ENCODE measurements at regions not wholly inside any gene's neighbourhood (a gene's known extent, or its start where the extent isn't known, plus 50 kb on each side); places are given as distances from the start of the nearest gene placed in this dataset.
"Not testable (repeated sequence)": the region's sequence is repeated elsewhere in the genome, so short reads cannot be mapped to it uniquely, and the experiment has no call there.

- no peak for DNase-seq
Measured at GRCh38 chr12:75661908-75662307, 150.5 kb upstream of the KRR1 start.

GRCh38 chr12:75660805-75661404 lies 149.5 kb upstream of the KRR1 start:
- no peak for DNase-seq

GRCh38 chr12:75660107-75660530 lies 148.7 kb upstream of the KRR1 start:
- DNase-seq: peak in 1 of 5 experiments; percentile 27

DNA sequence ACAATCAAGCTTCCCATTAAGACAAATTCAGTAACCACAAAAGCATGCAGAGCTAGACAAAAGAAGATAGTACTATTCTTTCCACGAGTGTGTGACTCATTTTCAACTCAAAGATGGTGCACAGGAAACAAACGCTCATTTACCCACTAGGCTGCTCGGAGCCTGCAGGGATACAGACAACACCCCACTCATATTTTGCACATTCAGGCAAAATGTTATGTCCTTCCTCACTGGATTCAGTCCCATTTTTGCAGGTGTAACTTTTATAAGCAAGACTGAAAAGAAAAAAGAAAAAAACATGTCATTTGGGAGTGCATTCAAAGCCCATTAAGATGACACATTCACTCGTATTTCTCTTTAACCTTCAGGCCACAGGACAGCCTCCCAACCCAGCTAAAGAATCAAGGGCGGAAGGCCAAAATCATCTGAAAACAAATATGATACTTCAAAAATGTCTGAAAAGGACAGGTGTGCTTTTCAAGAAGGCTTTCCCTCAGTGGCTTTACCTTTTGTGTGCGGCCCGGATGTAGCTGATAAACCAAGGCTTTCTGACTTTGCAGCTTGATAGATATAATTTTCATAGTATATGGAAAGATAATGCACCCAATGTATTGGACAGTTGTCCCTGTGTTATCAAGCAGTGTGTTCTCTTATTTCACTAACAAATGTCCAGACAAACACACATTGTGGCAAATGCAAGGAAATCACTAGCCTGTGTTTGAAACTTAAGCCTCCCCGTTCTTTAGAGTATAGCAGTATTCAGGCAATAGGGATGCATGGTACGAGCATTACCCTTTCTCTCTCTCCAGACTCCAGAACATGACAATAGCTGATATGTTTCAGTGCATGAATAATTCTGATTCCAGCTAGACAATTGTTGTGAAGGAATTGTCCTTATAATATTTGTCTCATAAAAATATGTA lies 147.8 kb upstream of the KRR1 start:
- DNase-seq: peak in 1 of 5 experiments; percentile 70

DNA sequence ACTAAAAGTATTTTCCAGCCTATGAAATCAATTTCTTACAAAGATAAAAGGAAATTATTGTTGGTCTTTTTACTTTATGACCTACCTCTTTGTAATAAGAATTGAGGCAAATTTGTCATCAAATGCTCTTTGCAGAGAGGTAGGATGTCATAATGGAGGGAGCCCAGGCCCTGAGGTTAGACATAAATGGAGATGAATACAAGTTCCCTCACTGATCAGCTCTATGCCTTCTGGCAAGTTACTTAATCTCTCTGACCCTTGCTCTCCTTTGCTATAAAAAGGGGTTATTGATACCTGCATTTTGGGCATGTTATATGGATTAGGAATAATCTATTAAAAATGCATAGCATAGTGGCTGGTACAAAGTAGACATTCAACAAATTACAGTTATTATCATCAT lies 146.9 kb upstream of the KRR1 start:
- DNase-seq: no peak

DNA sequence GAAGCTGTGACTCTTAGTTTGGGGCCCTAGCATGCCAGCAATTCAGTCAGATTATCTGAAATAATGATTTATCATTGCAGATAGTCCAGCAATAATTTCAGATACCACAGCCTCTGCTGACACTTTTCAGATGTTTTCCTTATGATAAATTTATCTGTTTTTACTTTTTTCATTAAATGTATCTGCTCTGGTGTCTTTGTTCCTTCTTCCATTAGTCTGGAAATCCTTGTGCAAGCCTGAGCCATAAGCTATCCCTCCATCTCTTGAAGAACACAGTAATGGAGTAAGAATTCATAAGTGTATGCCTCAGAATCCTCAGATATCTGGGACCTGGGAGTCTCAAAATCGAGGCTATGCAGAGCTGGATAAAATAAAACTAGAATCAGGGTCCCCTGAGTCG lies 146.4 kb upstream of the KRR1 start:
- no peak for DNase-seq

GRCh38 chr12:75657354-75657753 lies 145.9 kb upstream of the KRR1 start:
- not testable (repeated sequence) for DNase-seq

- DNase-seq: no peak
Measured at GRCh38 chr12:75656648-75657047, 145.2 kb upstream of the KRR1 start.

DNA sequence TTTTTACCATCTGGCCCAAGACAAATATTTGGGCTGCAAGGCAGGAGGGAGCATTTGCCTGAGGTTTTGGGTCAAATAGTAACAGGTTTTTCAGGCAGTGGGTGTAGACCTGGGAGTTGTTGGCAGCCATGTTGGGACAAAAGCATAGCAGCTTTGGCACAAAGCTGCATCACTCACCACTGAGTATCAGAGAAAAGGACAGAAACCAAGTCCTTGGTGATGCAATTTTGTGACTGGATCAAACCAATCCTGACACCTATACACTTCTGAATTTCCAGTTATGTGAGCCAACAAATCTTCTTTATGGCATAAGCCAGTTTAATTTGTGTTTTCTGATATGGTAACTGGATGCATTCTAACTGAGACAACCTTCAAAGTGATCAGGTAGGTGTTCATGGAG lies 144.8 kb upstream of the KRR1 start:
- no peak for DNase-seq

GRCh38 chr12:75655315-75655806 lies 144.0 kb upstream of the KRR1 start:
- peak in 1 of 5 experiments; percentile 88 for DNase-seq

GRCh38 chr12:75651342-75651695 lies 139.9 kb upstream of the KRR1 start:
- DNase-seq: no peak

- no peak for DNase-seq
Measured at GRCh38 chr12:75650595-75651341, 139.4 kb upstream of the KRR1 start.

- no peak for DNase-seq
Measured at GRCh38 chr12:75650100-75650499, 138.7 kb upstream of the KRR1 start.

DNA sequence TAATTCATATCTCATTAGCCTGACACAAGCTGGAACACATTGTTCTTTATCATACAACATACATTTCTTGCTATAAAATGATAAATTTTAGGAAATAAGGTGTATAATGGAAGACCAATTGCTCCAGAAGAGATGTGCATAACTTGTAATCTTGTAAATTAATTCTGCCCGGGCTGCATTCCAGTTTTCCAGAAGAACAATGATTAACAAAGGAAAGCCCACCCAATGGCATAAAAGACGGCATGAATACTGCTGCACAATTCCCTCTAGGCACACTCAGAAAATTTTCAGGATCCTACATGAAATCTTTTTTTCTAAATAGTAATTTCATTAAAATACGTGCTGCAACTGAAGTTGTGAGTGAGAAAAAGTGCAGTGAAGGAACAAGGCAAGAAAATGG lies 137.4 kb upstream of the KRR1 start:
- no peak for DNase-seq

- DNase-seq: no peak
Measured at GRCh38 chr12:75646329-75647210, 135.2 kb upstream of the KRR1 start.

DNA sequence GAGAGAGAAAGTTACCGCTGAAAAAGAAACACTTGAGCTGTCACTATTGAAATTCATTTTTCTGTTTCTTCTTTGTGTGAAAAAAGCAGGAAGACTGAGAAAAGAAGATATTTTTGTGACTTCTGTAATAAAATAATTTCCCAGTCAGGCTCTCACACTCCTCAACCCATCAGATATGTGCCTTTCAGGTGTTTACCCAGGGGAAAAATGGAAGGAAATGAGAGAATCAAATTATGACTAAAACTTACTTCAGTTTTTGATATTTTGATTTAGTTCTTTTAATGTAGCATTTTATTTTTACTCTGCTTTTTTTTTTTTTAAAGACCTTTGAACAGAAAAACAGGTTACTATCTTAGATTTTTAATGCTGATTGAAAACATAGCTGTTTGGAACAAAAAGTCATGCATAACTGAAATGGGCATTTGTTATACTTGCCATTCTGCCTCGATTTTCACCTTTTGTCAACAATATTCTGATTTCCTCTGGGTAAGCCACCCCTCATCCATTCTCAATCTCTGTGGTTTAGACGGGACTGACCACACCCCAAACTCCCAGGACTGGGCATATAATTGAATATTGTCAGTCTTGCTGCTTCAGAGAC lies 133.2 kb upstream of the KRR1 start:
- no peak for DNase-seq

GRCh38 chr12:75643119-75643518 lies 131.7 kb upstream of the KRR1 start:
- not testable (repeated sequence) for DNase-seq

DNA sequence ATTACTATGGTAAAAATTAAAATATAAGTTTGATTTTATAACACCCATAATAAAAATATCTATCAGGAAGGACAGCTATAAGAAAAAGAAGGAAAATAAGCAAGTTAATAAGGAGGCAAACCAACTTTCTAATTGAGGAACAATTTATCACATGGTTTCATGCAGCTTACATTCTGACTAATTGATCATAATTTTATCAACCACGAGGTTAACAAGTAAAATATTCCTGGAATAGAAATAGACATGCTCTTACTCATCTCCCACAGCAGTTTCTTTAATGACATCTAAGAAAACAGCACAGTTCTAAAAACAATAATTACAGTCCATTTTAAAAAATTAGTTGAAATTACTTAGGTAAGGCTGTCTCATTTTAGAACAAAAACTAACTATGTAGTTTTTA lies 130.8 kb upstream of the KRR1 start:
- DNase-seq: no peak

DNA sequence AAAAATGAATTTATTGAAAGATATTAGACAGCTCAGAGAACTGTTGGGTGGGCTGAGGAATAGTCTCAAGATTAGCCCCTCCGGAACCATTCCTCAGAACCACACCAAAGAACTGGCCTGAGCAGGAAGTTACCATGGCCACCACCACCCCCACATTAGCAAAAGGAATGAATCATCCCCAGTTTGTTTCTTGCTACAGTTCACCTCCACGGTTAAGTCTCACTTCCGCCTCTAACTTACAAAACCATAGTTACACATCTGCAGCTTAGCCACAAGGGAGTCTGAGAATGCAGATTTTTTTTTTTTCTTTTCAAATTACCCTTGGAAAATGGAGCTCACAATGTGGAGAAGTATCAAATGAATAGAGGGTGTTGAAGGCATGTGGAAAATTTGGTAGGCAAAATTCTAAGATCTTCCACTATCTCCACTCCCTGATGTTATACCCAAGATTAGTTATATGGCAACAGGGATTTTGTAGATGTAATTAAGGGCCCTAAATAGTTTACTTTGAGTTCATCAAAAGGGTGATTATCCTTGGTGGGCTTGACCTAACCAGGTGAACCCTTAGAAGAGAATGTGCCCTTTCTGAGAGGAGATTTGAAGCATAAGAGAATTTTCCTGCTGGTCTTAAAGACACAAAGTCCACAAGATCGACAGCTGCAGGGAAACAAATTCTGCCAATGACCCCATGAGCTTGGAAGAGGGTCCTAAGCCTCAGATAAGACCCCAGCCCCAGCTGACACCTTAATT lies 129.8 kb upstream of the KRR1 start:
- peak in 3 of 5 experiments; percentile 10 to 92 (median 17) for DNase-seq

GRCh38 chr12:75638792-75639191 lies 127.4 kb upstream of the KRR1 start:
- no peak for DNase-seq

DNA sequence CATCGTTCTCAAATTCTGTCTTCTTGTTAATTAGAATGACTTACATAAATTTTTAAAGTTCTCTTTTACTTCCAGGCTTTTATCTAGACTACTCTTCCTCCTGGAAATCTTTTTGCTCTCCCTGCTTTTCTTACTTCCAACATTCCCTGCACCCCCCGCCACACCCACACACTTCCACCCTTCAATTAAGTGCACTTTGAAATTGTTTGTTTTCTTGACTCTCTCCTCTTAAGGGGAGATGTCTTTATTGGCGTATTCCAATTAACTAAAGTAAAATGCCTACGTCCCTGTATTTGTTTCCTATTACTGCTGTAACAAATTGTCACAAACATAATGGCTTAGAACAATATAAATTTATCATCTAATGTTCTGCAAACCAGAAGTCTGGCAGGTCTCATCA lies 125.2 kb upstream of the KRR1 start:
- no peak for DNase-seq
